Testis (tissue), 2 donors: ENCODE measurements at regions not wholly inside any gene's neighbourhood (a gene's known extent, or its start where the extent isn't known, plus 50 kb on each side); places are given as distances from the start of the nearest gene placed in this dataset.

Experiments
- POLR2A ChIP-seq: fragments of 450-650 bp; IDR thresholded peaks from one replicate; pipeline ENCODE4 v1.6.1; 2017; ENCODE audit warnings: antibody characterized with exemption, mild to moderate bottlenecking, moderate library complexity
- TF ChIP-seq, protein P1 (sequence below), 3 experiments: fragments of 450-650 bp in 2 of 3; fragments of 200-600 bp in 1 of 3; sonication (generic) in 1 of 3; IDR thresholded peaks; one replicate each; pipeline ENCODE4 v1.5.1; 2016 to 2019; ENCODE audit warnings: antibody characterized with exemption in 3 of 3, mild to moderate bottlenecking in 2 of 3, moderate library complexity in 1 of 3

DNA sequence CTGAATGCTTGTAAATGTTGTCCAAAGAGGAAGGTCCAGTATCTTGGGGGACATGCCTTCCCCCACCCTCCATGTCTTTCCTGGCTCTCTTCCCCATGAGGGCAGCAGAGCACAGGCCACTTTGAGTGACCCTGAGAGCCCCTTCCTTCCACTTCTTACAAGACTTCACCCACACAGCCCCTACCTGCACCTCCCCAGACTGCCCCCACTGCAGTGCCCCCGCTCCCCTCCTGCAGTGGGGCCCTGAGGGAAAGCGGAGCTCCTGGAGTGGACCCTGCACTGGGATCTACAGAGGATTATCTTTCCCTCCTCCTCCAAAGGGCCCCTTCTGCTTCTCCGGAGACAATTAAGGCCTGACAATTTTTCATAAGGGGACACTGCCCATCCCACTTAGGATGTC, 326.8 kb downstream of the TCERG1L start:
- TF ChIP-seq, protein P1, sequence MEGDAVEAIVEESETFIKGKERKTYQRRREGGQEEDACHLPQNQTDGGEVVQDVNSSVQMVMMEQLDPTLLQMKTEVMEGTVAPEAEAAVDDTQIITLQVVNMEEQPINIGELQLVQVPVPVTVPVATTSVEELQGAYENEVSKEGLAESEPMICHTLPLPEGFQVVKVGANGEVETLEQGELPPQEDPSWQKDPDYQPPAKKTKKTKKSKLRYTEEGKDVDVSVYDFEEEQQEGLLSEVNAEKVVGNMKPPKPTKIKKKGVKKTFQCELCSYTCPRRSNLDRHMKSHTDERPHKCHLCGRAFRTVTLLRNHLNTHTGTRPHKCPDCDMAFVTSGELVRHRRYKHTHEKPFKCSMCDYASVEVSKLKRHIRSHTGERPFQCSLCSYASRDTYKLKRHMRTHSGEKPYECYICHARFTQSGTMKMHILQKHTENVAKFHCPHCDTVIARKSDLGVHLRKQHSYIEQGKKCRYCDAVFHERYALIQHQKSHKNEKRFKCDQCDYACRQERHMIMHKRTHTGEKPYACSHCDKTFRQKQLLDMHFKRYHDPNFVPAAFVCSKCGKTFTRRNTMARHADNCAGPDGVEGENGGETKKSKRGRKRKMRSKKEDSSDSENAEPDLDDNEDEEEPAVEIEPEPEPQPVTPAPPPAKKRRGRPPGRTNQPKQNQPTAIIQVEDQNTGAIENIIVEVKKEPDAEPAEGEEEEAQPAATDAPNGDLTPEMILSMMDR (IDR thresholded peaks at IDR 0.05), result no peak
- TF ChIP-seq POLR2A, result no peak
